ENCODE measurements at regions not wholly inside any gene's neighbourhood (a gene's known extent, or its start where the extent isn't known, plus 50 kb on each side); places are given as distances from the start of the nearest gene placed in this dataset.

GRCh38 chr3:117553461-117553860 is 843.9 kb downstream of the TUSC7 start:
- Histone ChIP-seq H3K4me3 (IDR thresholded peaks at IDR 0.05; ENCODE audit: insufficient read depth, low read depth, low read length) (no peak overlapping the region), H3K9ac (no peak overlapping the region), H3K27me3 (ENCODE audit: insufficient read depth, low read depth) (no peaks in the 10 kb centered on the region), H2AFZ (ENCODE audit: low read depth) (no peak overlapping the region), H3K36me3 (ENCODE audit: insufficient read depth) (no peaks in the 10 kb centered on the region), H3K4me2 (no peak overlapping the region), H3K27ac (no peak overlapping the region), H4K20me1 (ENCODE audit: insufficient read depth) (no peaks in the 10 kb centered on the region), H3K4me1 (ENCODE audit: low read depth, poor library complexity, severe bottlenecking) (no peaks in the 10 kb centered on the region), H3K79me2 (ENCODE audit: insufficient read depth, low read depth) (no peaks in the 10 kb centered on the region)
- no peak for TF ChIP-seq CTCF (conservative IDR thresholded peaks at IDR 0.05; ENCODE audit: low read depth, low read length)

- no peak for TF ChIP-seq CTCF (conservative IDR thresholded peaks at IDR 0.05; ENCODE audit: low read depth, low read length)
- Histone ChIP-seq H3K36me3 (ENCODE audit: insufficient read depth) (no peaks in the 10 kb centered on the region), H3K27me3 (ENCODE audit: insufficient read depth, low read depth) (no peaks in the 10 kb centered on the region), H3K9ac (no peak overlapping the region), H2AFZ (ENCODE audit: low read depth) (no peak overlapping the region), H4K20me1 (ENCODE audit: insufficient read depth) (no peaks in the 10 kb centered on the region), H3K4me3 (IDR thresholded peaks at IDR 0.05; ENCODE audit: insufficient read depth, low read depth, low read length) (no peak overlapping the region), H3K4me1 (ENCODE audit: low read depth, poor library complexity, severe bottlenecking) (no peaks in the 10 kb centered on the region), H3K79me2 (ENCODE audit: insufficient read depth, low read depth) (no peaks in the 10 kb centered on the region), H3K4me2 (no peak overlapping the region), H3K27ac (no peak overlapping the region)
Measured at GRCh38 chr3:117556646-117557407, 847.2 kb downstream of the TUSC7 start.

- no peaks in the 10 kb centered on the region for H3K36me3 ChIP-seq (ENCODE audit: insufficient read depth)
- no peak for TF ChIP-seq CTCF (conservative IDR thresholded peaks at IDR 0.05; ENCODE audit: low read depth, low read length)
- H3K79me2 ChIP-seq (ENCODE audit: insufficient read depth, low read depth) = no peaks in the 10 kb centered on the region
- no peaks in the 10 kb centered on the region for H3K27me3 ChIP-seq (ENCODE audit: insufficient read depth, low read depth)
- H2AFZ ChIP-seq (ENCODE audit: low read depth) = no peak overlapping the region
- H3K4me2 ChIP-seq = no peak overlapping the region
- H3K27ac ChIP-seq = no peak overlapping the region
- no peaks in the 10 kb centered on the region for H3K4me1 ChIP-seq (ENCODE audit: low read depth, poor library complexity, severe bottlenecking)
- no peak overlapping the region for H3K9ac ChIP-seq
- H3K4me3 ChIP-seq (IDR thresholded peaks at IDR 0.05; ENCODE audit: insufficient read depth, low read depth, low read length) = no peak overlapping the region
- H4K20me1 ChIP-seq (ENCODE audit: insufficient read depth) = no peaks in the 10 kb centered on the region
Measured at GRCh38 chr3:117557464-117558090, 848.0 kb downstream of the TUSC7 start.

GRCh38 chr3:117558681-117559080 is 849.1 kb downstream of the TUSC7 start:
- Histone ChIP-seq H3K27ac (no peak overlapping the region), H3K4me1 (ENCODE audit: low read depth, poor library complexity, severe bottlenecking) (no peaks in the 10 kb centered on the region)
- no peak for TF ChIP-seq CTCF (conservative IDR thresholded peaks at IDR 0.05; ENCODE audit: low read depth, low read length)

More at GRCh38 chr3:117558681-117559080, 849.1 kb downstream of the TUSC7 start:
- no peaks in the 10 kb centered on the region for H3K36me3 ChIP-seq (ENCODE audit: insufficient read depth)
- no peak overlapping the region for H3K4me2 ChIP-seq
- H3K79me2 ChIP-seq (ENCODE audit: insufficient read depth, low read depth) = no peaks in the 10 kb centered on the region
- H3K27me3 ChIP-seq (ENCODE audit: insufficient read depth, low read depth) = no peaks in the 10 kb centered on the region
- no peak overlapping the region for H2AFZ ChIP-seq (ENCODE audit: low read depth)
- no peak overlapping the region for H3K4me3 ChIP-seq (IDR thresholded peaks at IDR 0.05; ENCODE audit: insufficient read depth, low read depth, low read length)
- no peak overlapping the region for H3K9ac ChIP-seq
- H4K20me1 ChIP-seq (ENCODE audit: insufficient read depth) = no peaks in the 10 kb centered on the region

All from KMS-11 (cell line).